GM12865 (cell line): ENCODE measurements at regions not wholly inside any gene's neighbourhood (a gene's known extent, or its start where the extent isn't known, plus 50 kb on each side); places are given as distances from the start of the nearest gene placed in this dataset.

Source experiments
- DNase-seq: peaks from one replicate; pipeline ENCODE4 v3.0.0; 2010; ENCODE audit warnings: low read depth
- H3K4me3 ChIP-seq: 2 replicates; pipeline ENCODE4 v1.5.1; 2011; ENCODE audit warnings: mild to moderate bottlenecking, low read depth, low read length, control low read depth
- TF ChIP-seq, protein P1 (sequence below): IDR thresholded peaks from 2 replicates; pipeline ENCODE4 v1.5.1; 2011; ENCODE audit warnings: low read length, control low read depth, low read depth, inconsistent platforms; ENCODE audit not compliant: insufficient read depth; ENCODE audit errors: missing control alignments

DNA sequence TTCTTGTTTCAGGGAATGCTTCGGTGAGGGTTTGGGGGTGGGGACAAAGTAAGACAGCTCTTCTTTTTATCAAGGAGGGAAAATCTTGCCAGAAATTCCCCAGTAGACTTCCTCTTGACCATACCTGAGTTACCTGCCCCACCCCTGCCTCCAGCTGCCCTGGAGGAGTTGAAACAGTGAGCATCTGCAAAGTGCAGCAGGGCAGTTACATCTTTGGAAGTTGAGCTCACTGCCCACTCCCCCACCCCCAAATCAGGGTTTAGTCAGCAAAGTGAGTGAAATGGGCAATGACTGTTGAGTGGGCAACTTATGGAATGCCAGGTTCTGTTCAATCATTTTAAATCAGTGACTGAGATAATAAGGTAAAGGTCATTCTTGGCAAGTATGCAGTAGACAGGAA, 98.8 kb downstream of the BANF2 start:
- TF ChIP-seq, protein P1, sequence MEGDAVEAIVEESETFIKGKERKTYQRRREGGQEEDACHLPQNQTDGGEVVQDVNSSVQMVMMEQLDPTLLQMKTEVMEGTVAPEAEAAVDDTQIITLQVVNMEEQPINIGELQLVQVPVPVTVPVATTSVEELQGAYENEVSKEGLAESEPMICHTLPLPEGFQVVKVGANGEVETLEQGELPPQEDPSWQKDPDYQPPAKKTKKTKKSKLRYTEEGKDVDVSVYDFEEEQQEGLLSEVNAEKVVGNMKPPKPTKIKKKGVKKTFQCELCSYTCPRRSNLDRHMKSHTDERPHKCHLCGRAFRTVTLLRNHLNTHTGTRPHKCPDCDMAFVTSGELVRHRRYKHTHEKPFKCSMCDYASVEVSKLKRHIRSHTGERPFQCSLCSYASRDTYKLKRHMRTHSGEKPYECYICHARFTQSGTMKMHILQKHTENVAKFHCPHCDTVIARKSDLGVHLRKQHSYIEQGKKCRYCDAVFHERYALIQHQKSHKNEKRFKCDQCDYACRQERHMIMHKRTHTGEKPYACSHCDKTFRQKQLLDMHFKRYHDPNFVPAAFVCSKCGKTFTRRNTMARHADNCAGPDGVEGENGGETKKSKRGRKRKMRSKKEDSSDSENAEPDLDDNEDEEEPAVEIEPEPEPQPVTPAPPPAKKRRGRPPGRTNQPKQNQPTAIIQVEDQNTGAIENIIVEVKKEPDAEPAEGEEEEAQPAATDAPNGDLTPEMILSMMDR: no peak
- DNase-seq: no peak
- no peak overlapping the region for H3K4me3 ChIP-seq

DNA sequence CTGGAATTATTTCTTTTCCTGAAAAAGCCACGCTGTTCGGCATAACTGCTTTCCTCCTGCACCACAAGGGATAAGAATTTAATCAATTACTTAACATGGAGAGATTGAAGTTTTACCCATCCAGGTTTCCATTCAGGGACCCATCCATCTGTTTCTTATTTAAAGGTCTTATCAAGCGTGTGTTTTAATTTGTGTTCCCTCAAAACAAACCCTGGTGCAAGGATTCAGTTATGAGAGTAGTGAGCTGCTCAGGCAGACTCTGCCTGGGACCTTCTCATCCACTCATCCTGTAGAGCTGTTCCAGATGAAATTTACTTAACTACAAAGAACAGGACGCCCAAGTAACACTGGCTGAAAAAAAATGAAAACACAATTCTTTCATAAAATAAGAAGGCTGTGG, 97.8 kb downstream of the BANF2 start:
- H3K4me3 ChIP-seq: no peak overlapping the region
- no peak for DNase-seq
- TF ChIP-seq, protein P1: no peak

DNA sequence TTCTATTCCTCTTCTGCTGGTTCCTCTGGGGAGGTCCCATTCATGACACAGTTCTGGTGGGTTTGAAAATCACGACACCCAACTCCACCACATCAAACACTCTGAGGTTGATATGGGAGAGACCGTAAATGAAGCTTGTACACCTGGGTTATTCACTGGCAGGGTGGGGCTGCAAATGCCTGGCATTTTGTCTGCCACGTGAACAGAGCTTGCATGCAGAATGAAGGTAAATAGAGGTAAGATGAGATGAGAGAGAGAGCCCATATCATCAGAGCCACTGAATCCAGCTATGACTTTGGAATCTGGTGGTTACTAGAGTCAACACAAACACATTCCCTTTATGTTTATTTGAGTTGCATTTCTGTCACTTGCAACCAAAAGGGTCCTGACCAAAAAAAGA, 97.4 kb downstream of the BANF2 start:
- TF ChIP-seq, protein P1: no peak
- H3K4me3 ChIP-seq: no peak overlapping the region
- peak; percentile 34 for DNase-seq

DNA sequence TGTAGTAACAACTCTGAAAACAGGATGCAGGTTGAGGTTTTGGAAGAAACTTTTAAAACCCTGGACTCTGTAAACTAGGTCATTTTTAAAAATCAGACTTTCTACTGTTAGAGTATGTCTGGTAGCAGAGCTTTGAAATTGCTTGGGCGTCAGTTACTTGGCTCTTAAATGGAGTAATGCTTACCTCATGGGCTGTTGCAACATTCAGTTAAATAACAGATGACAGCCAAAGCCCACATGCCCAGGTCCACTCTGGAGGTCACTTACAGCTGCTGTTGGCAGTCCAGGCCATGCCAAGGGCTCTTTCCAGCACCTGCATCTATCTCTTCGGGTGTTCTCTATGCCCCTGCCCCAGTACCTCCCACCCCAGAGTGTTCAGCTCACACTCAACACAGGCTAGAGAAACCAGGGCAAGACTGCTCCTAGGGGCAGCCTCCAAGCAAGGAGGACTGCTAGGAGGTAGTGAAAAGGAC, 96.4 kb downstream of the BANF2 start:
- DNase-seq: no peak

DNA sequence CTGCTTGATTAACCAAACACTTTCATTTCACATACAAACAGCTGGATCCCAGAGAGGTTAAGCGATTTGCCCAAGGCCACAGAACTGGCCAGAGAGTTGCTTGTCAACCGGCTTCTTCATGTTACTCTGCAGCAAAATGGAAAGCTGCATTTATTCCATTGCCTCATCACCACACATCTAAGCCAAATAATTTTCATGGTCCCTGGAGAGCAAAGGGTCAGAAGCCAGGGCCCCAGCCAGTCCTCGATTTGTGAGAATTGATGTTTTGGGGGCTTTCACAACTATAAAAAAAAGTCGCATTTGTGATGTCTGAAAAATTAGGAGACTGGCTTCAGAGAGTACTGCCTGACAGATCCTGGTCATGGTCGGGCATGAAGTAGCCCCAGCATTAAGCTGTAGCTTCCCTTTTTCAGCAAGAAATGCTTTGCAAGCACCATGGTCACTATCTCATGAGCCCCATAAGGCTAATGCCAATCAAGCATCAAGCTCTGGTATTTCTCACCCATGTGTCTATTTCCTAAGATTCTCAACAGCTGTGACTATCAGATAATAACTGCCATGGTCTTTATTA, 95.8 kb downstream of the BANF2 start:
- TF ChIP-seq, protein P1: no peak
- H3K4me3 ChIP-seq: no peak overlapping the region
- no peak for DNase-seq

More for the DNA sequence above, 96.4 kb downstream of the BANF2 start:
- H3K4me3 ChIP-seq: no peak overlapping the region
- TF ChIP-seq, protein P1: no peak

DNA sequence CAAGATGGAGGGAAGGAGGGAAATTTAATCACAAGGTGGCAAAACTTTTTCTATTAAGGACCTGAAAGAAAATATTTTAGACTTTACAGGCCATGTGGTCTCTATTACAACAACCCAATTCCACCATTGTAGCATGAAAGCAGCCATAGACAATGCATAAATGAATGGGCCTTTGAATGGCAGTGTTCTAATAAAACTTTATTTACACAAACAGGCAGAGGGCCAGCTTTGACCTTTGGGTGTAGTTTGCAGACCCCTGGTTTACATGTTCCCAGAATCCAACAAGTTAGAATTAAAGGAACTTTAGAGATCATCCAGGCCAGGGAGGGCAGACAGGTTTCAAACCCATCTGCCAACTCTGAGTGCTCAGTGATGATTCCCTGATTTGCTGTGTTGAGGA, 95.2 kb downstream of the BANF2 start:
- TF ChIP-seq, protein P1: no peak
- H3K4me3 ChIP-seq: no peak overlapping the region
- no peak for DNase-seq

DNA sequence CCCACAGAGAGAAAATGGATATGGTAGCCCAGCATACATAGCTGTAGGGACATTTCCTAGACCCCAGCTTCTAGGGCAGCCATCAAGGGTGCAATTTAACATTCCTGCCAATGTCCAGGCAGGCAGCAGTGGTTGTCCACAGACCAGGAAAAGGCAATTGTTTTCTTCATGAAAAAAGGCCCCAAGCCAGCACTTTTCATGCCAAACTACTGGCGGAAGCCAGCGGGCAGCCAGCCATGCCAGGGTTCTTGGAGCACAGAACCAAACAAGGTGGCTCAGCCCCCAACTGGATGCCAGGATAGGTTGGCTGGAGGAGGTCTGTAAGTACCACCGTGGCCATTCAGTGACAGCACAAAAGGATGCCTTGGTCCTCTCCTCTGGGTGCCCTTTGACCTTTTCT, 94.6 kb downstream of the BANF2 start:
- TF ChIP-seq, protein P1: no peak
- H3K4me3 ChIP-seq: no peak overlapping the region
- no peak for DNase-seq
